Right lobe of liver (tissue), 6 donors: ENCODE measurements at regions not wholly inside any gene's neighbourhood (a gene's known extent, or its start where the extent isn't known, plus 50 kb on each side); places are given as distances from the start of the nearest gene placed in this dataset.
A peak's percentile ranks its signal among the peaks of the same experiment; 100 is the strongest.
"Not testable (repeated sequence)": the region's sequence is repeated elsewhere in the genome, so short reads cannot be mapped to it uniquely, and the experiment has no call there.

Experiments used
- ATAC-seq, 4 donors: fragments of 200-7000 bp; cut with Tn5 transposase; one replicate each; pipeline ENCODE4 v1.9.1; 2020; ENCODE audit warnings: mild to moderate bottlenecking in 4 of 4, moderate library complexity in 4 of 4
- DNase-seq, 3 donors: peaks; one replicate each; pipeline ENCODE4 v3.0.0-alpha.2; 2020
- H3K27ac ChIP-seq, 3 donors: fragments of 200-600 bp; one replicate each; pipeline ENCODE4 v1.8.0; 2022
- H3K27me3 ChIP-seq, 2 donors: fragments of 200-600 bp; one replicate each; pipeline ENCODE4 v1.8.0; 2022
- H3K36me3 ChIP-seq, 4 donors: fragments of 200-600 bp; sonication (generic) in 1 of 4; one replicate each; pipeline versions ENCODE4 v1.5.1 to v1.8.0; 2017 to 2022; ENCODE audit warnings: control low read depth in 1 of 4
- H3K4me1 ChIP-seq, 4 donors: fragments of 200-600 bp; sonication (generic) in 1 of 4; one replicate each; pipeline versions ENCODE4 v1.5.1 to v1.8.0; 2017 to 2022; ENCODE audit warnings: control low read depth in 1 of 4
- H3K4me3 ChIP-seq, 3 donors: fragments of 200-600 bp; one replicate each; pipeline ENCODE4 v1.8.0; 2022
- H3K9me3 ChIP-seq, 4 donors: fragments of 200-600 bp; sonication (generic) in 1 of 4; one replicate each; pipeline versions ENCODE4 v1.5.1 to v1.8.0; 2017 to 2022; ENCODE audit warnings: control low read depth in 1 of 4
- POLR2A ChIP-seq: fragments of 450-650 bp; IDR thresholded peaks from one replicate; pipeline ENCODE4 v1.6.1; 2017; ENCODE audit warnings: antibody characterized with exemption, mild to moderate bottlenecking
- WGBS: methylation state at CpG from one replicate; pipeline ENCODE4 v1.1.6; 2018; ENCODE audit warnings: low coverage, low lambda C conversion rate; ENCODE audit not compliant: insufficient coverage; ENCODE audit errors: missing lambda C conversion rate; 5-methylcytosine and 5-hydroxymethylcytosine counted together
- intact Hi-C, 2 donors: fragments of 100-400 bp; cut with DNase I; formaldehyde crosslinking; loops; one replicate each; pipeline versions ENCODE4 v1.11.2 to v1.14.1; 2022
- TF ChIP-seq, protein P1 (sequence below), 4 donors: fragments of 200-600 bp in 3 of 4; fragments of 450-650 bp in 1 of 4; IDR thresholded peaks; one replicate each; pipeline versions ENCODE4 v1.5.1 to v1.8.0; 2016 to 2022; ENCODE audit warnings: antibody characterized with exemption in 4 of 4, mild to moderate bottlenecking in 2 of 4
- donor health status: DM: no; HTN: yes; CAD: no.
- donor health status: DM: no; HTN: no; CAD: no.
- donor health status: DM: no; HTN: no; CAD: no.
- donor health status: DM: no; HTN: yes; CAD: no.
- donor health status: DM: no; HTN: yes; CAD: no.

DNA sequence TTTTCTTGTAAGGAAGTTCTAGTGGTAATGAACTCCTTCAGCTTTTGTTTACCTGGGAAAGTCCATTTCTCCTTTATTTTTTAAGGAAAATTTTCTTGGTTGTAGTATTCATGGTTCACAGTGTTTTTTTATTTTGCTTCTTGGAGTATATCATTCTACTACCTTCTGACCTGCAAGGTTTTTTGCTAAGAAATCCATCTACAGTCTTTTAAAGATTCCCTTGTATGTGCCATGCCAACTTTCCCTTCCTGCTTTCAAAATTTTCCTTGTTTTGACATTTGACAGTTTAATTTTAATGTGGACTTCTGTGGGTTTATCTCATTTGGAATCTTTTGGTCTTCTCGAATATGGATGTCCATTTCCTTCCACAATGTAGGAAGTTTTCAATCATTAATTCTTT lies 855.6 kb downstream of the TBC1D32 start:
- WGBS, result 20% methylated on average over 1 of the region's 1 CpG
- H3K27me3 ChIP-seq, result no peaks in the 10 kb centered on the region
- TF ChIP-seq, protein P1, sequence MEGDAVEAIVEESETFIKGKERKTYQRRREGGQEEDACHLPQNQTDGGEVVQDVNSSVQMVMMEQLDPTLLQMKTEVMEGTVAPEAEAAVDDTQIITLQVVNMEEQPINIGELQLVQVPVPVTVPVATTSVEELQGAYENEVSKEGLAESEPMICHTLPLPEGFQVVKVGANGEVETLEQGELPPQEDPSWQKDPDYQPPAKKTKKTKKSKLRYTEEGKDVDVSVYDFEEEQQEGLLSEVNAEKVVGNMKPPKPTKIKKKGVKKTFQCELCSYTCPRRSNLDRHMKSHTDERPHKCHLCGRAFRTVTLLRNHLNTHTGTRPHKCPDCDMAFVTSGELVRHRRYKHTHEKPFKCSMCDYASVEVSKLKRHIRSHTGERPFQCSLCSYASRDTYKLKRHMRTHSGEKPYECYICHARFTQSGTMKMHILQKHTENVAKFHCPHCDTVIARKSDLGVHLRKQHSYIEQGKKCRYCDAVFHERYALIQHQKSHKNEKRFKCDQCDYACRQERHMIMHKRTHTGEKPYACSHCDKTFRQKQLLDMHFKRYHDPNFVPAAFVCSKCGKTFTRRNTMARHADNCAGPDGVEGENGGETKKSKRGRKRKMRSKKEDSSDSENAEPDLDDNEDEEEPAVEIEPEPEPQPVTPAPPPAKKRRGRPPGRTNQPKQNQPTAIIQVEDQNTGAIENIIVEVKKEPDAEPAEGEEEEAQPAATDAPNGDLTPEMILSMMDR (IDR thresholded peaks at IDR 0.05), result no peak
- TF ChIP-seq POLR2A, result no peak
- no peaks in the 10 kb centered on the region for H3K36me3 ChIP-seq
- intact Hi-C loops, result no loop called here
- H3K4me1 ChIP-seq, result no peaks in the 10 kb centered on the region
- no peaks in the 10 kb centered on the region for H3K9me3 ChIP-seq
- no peak overlapping the region for H3K4me3 ChIP-seq
- no peak overlapping the region for H3K27ac ChIP-seq
- ATAC-seq (no peak), DNase-seq (no peak)

DNA sequence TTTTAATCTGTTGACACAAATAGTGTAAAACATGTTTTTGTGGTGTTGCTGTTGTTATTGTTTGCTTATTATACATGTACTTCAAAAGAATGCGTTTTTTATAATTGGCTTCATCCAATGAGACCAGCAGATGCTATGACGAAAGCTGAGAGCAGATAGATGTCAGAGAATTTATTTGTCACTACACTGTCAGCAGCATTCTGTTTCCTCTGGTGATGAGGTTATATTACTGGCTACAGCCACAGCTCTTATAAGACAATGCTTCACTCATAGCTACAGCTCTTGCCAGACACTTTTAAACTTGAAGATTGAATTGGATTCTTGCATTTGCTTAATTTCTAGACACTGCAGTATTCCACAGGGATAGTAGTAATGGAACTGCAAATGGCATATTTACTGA lies 860.5 kb downstream of the TBC1D32 start:
- H3K27me3 ChIP-seq, result no peaks in the 10 kb centered on the region
- intact Hi-C loops, result no loop called here
- no peak overlapping the region for H3K4me3 ChIP-seq
- no peaks in the 10 kb centered on the region for H3K4me1 ChIP-seq
- no peaks in the 10 kb centered on the region for H3K36me3 ChIP-seq
- no peak overlapping the region for H3K27ac ChIP-seq
- WGBS, result 20% methylated on average over 2 of the region's 2 CpGs
- no peaks in the 10 kb centered on the region for H3K9me3 ChIP-seq
- no peak for ATAC-seq
- TF ChIP-seq POLR2A, result no peak
- TF ChIP-seq, protein P1 (IDR thresholded peaks at IDR 0.05), result no peak
- no peak for DNase-seq

DNA sequence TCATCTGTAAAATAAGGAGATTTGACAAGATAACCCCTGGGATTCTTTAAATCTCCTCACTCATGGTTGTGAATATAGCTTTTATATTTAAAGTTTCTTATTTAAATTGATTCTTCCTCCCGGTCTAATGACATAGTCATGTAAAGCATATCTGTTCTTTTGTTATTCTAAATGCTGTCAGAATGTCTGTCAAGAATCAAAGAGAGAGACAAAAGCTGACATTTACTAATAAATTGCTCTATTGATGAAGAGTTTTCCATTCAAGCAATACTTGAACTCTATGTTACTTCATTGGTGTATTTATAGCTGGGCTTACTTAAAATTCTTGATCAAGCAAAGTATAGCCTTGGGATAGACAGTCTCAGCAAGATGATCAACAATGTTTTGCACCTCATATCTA lies 865.8 kb downstream of the TBC1D32 start:
- Histone ChIP-seq H3K9me3 (no peaks in the 10 kb centered on the region), H3K36me3 (no peaks in the 10 kb centered on the region), H3K4me1 (no peaks in the 10 kb centered on the region), H3K27ac (no peak overlapping the region), H3K27me3 (no peaks in the 10 kb centered on the region), H3K4me3 (no peak overlapping the region)
- DNase-seq (no peak), ATAC-seq (no peak)
- no peak for TF ChIP-seq POLR2A
- TF ChIP-seq, protein P1 (IDR thresholded peaks at IDR 0.05), result no peak
- WGBS, result 45% methylated on average over 1 of the region's 1 CpG
- intact Hi-C loops, result no loop called here

DNA sequence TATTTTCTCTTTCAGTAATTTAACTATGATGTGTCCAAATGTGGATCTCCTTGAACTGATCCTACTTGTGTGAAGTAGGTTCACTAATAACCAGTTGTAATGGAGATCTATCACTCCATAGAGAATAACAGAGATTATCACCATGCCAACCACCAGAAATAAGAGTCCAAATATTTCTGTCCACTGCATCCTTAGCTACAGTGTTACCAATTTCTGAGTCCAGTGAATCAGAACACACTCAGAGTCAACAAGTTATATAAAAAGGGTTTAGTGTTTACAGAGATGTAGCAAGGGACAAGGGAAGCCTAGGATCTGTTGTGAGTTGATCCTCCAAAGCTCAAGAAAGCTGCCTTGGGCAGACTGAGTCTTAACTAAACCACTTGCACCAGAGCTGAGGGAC lies 882.8 kb downstream of the TBC1D32 start:
- no peak for DNase-seq
- TF ChIP-seq POLR2A, result no peak
- H3K9me3 ChIP-seq, result no peaks in the 10 kb centered on the region
- intact Hi-C loops, result no loop called here
- H3K4me1 ChIP-seq, result no peaks in the 10 kb centered on the region
- H3K36me3 ChIP-seq, result no peaks in the 10 kb centered on the region
- H3K27ac ChIP-seq, result no peak overlapping the region
- H3K27me3 ChIP-seq, result no peaks in the 10 kb centered on the region
- no peak for ATAC-seq
- no peak overlapping the region for H3K4me3 ChIP-seq

DNA sequence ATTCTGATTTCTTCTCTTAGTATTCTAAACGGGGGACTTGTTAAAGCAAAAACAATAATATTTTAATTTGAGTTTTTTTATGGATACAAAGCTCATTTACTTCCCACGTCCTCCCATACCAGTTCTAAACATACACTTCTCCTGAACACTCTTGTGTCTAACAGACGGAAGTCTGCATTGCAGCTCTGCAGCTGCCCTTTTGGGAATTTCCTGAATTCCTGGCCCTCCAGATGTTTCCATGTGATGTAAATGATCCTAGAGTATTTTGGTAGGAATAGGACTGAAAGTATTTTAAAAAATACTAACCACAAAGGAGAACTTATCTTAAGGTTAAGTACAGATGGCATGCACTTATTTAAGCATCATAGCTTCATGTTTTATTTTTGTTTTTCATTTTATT lies 886.7 kb downstream of the TBC1D32 start:
- Histone ChIP-seq H3K9me3 (no peaks in the 10 kb centered on the region), H3K4me3 (no peak overlapping the region), H3K27me3 (no peaks in the 10 kb centered on the region), H3K27ac (no peak overlapping the region), H3K36me3 (no peaks in the 10 kb centered on the region), H3K4me1 (no peaks in the 10 kb centered on the region)
- 21% methylated on average over 3 of the region's 3 CpGs for WGBS
- DNase-seq, result no peak
- ATAC-seq, result no peak
- intact Hi-C loops, result no loop called here
- no peak for TF ChIP-seq POLR2A
- TF ChIP-seq, protein P1 (IDR thresholded peaks at IDR 0.05), result no peak

DNA sequence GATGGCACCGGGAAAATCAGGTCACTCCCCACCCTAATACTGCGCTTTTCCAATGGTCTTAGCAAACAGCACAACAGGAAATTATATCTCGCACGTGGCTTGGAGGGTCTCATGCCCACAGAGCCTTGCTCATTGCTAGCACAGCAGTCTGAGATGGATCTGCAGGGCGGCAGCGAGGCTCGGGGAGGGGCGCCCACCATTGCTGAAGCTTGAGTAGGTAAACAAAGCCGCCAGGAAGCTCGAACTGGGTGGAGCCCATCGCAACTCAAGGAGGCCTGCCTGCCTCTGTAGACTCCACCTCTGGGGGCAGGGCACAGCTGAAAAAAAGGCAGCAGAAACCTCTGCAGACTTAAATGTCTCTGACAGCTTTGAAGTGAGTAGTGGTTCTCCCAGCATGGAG lies 901.4 kb downstream of the TBC1D32 start:
- H3K36me3 ChIP-seq, ATAC-seq, H3K4me1 ChIP-seq, H3K27me3 ChIP-seq, H3K4me3 ChIP-seq, intact Hi-C loops, H3K27ac ChIP-seq, H3K9me3 ChIP-seq: not testable (repeated sequence)
- DNase-seq, result peak in 2 of 3 donors; percentile 18 to 42
- WGBS, result 60% methylated on average over 4 of the region's 11 CpGs
